Peyer's patch (tissue), 4 donors: ENCODE measurements at regions not wholly inside any gene's neighbourhood (a gene's known extent, or its start where the extent isn't known, plus 50 kb on each side); places are given as distances from the start of the nearest gene placed in this dataset.
A peak's percentile ranks its signal among the peaks of the same experiment; 100 is the strongest.

Experiments
- DNase-seq, 3 donors: peaks; one replicate each; pipeline ENCODE4 v3.0.0-alpha.2; 2017 to 2019
- H3K27ac ChIP-seq, 4 donors: fragments of 200-600 bp; sonication (generic); one replicate each; pipeline ENCODE4 v1.5.1; 2016 to 2019
- H3K27me3 ChIP-seq, 2 donors: fragments of 200-600 bp; sonication (generic); one replicate each; pipeline ENCODE4 v1.5.1; 2019
- H3K36me3 ChIP-seq, 3 donors: fragments of 200-600 bp; sonication (generic); one replicate each; pipeline ENCODE4 v1.5.1; 2016 to 2019
- H3K4me1 ChIP-seq, 4 donors: fragments of 200-600 bp; sonication (generic); one replicate each; pipeline ENCODE4 v1.5.1; 2016 to 2019
- H3K4me3 ChIP-seq, 4 donors: fragments of 200-600 bp; sonication (generic); 1 replicate in 3 of 4; 2 replicates in 1 of 4; pipeline ENCODE4 v1.5.1; 2016 to 2019; ENCODE audit warnings: mild to moderate bottlenecking in 1 of 4
- H3K9me3 ChIP-seq, 4 donors: fragments of 200-600 bp; sonication (generic); one replicate each; pipeline ENCODE4 v1.5.1; 2016 to 2019; ENCODE audit warnings: mild to moderate bottlenecking in 1 of 4
- POLR2A ChIP-seq, 2 donors: fragments of 450-650 bp; IDR thresholded peaks; one replicate each; pipeline ENCODE4 v1.5.1; 2017; ENCODE audit warnings: antibody characterized with exemption in 2 of 2, mild to moderate bottlenecking in 2 of 2, moderate library complexity in 2 of 2
- TF ChIP-seq, protein P1 (sequence below), 6 experiments: fragments of 450-650 bp in 4 of 6; fragments of 200-600 bp in 2 of 6; sonication (generic) in 1 of 6; IDR thresholded peaks; one replicate each; pipeline ENCODE4 v1.5.1; 2017 to 2019; ENCODE audit warnings: antibody characterized with exemption in 6 of 6, mild to moderate bottlenecking in 3 of 6, moderate library complexity in 1 of 6

- no peaks in the 10 kb centered on the region for H3K27me3 ChIP-seq
- no peaks in the 10 kb centered on the region for H3K36me3 ChIP-seq
- H3K4me3 ChIP-seq, result no peak overlapping the region
- no peak for DNase-seq
- no peak overlapping the region for H3K27ac ChIP-seq
- no peaks in the 10 kb centered on the region for H3K4me1 ChIP-seq
- H3K9me3 ChIP-seq, result no peaks in the 10 kb centered on the region
- TF ChIP-seq, protein P1, sequence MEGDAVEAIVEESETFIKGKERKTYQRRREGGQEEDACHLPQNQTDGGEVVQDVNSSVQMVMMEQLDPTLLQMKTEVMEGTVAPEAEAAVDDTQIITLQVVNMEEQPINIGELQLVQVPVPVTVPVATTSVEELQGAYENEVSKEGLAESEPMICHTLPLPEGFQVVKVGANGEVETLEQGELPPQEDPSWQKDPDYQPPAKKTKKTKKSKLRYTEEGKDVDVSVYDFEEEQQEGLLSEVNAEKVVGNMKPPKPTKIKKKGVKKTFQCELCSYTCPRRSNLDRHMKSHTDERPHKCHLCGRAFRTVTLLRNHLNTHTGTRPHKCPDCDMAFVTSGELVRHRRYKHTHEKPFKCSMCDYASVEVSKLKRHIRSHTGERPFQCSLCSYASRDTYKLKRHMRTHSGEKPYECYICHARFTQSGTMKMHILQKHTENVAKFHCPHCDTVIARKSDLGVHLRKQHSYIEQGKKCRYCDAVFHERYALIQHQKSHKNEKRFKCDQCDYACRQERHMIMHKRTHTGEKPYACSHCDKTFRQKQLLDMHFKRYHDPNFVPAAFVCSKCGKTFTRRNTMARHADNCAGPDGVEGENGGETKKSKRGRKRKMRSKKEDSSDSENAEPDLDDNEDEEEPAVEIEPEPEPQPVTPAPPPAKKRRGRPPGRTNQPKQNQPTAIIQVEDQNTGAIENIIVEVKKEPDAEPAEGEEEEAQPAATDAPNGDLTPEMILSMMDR (IDR thresholded peaks at IDR 0.05), result no peak
- no peak for TF ChIP-seq POLR2A (IDR thresholded peaks at IDR 0.05)
Measured at GRCh38 chrX:39811376-39811775, 286.4 kb downstream of the BCOR start.

GRCh38 chrX:39813631-39814277, 284.0 kb downstream of the BCOR start:
- Histone ChIP-seq H3K27ac (no peak overlapping the region), H3K4me3 (no peak overlapping the region), H3K36me3 (no peaks in the 10 kb centered on the region), H3K27me3 (no peaks in the 10 kb centered on the region), H3K4me1 (no peaks in the 10 kb centered on the region), H3K9me3 (no peaks in the 10 kb centered on the region)
- DNase-seq, result peak in 2 of 3 donors; percentile 51 to 56
- TF ChIP-seq, protein P1 (IDR thresholded peaks at IDR 0.05), result no peak
- TF ChIP-seq POLR2A (IDR thresholded peaks at IDR 0.05), result no peak

- TF ChIP-seq POLR2A (IDR thresholded peaks at IDR 0.05), result no peak
- TF ChIP-seq, protein P1 (IDR thresholded peaks at IDR 0.05), result peak in 5 of 6 experiments; percentile 6 to 55 (median 47)
- Histone ChIP-seq H3K36me3 (no peaks in the 10 kb centered on the region), H3K4me1 (no peaks in the 10 kb centered on the region), H3K4me3 (no peak overlapping the region), H3K9me3 (no peaks in the 10 kb centered on the region), H3K27me3 (no peaks in the 10 kb centered on the region), H3K27ac (no peak overlapping the region)
- DNase-seq, result peak in 2 of 3 donors; percentile 27 to 60
Measured at GRCh38 chrX:39814391-39814790, 283.4 kb downstream of the BCOR start.

DNA sequence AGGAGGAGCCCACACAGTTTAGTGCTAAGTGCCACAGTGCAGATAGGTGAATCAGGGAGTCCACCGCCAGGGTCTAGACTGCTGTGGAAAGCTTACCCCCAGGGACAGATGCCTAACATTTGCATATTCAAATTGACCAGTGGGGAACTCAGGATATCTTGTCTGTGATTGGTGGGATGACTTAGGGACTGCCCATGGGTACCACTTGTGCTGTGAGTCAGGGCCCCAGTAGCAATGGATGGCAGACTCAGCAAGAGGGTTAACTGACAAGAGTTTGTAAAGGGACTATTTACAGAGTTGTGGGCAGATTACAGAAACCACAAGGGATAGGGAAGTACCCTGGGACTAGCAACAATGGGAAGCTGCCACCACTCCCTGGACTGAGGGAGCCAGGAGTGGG, 282.1 kb downstream of the BCOR start:
- no peak for DNase-seq
- H3K9me3 ChIP-seq, result no peaks in the 10 kb centered on the region
- no peaks in the 10 kb centered on the region for H3K27me3 ChIP-seq
- no peaks in the 10 kb centered on the region for H3K36me3 ChIP-seq
- no peak overlapping the region for H3K4me3 ChIP-seq
- no peak for TF ChIP-seq POLR2A (IDR thresholded peaks at IDR 0.05)
- TF ChIP-seq, protein P1 (IDR thresholded peaks at IDR 0.05), result no peak
- H3K4me1 ChIP-seq, result no peaks in the 10 kb centered on the region
- H3K27ac ChIP-seq, result no peak overlapping the region

DNA sequence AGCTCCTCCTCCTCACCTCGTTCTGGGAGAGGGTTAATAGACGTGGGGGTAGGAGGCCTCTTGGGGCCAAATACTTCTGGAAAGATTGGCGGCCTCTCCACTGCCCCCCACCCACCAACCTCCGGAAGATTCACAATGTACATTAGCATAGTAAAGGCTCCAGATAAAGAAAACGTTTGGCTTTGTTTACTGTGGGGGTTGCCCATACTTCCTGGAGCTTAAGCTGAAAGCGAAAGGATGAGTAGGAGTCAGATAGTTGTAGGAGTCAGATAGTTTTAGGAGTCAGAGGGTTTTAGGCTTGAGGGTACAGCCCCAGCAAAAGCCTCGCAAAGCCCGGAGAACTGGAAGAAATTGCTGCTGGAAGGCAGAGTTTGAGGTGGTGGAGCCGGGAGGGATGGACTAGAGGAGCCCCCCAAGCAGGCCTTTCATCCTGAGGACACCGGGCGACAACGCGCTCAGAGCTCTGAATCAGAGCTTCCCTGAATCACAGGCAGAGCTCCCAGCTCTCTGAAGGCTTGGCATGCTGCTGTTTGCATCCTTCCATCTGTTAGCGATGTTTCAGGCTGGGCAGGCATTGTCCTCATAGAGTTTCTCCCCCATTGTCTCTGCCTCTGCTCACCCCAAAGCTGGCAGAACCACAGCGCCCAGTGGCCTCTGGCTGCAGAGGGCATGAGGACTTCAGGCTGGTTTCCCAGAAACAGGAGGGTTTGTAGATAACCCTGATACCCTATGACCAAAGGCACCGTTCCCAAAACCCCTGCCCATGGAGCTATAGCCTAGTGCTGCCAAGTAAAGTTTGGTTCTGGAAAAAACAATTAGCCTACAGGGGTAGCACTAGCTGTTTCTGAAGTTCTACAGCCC, 280.7 kb downstream of the BCOR start:
- Histone ChIP-seq H3K27ac (peak overlapping the region in 1 of 4 donors; percentile 16), H3K9me3 (no peaks in the 10 kb centered on the region), H3K27me3 (no peaks in the 10 kb centered on the region), H3K36me3 (no peaks in the 10 kb centered on the region), H3K4me3 (no peak overlapping the region), H3K4me1 (no peaks in the 10 kb centered on the region)
- no peak for DNase-seq
- TF ChIP-seq POLR2A (IDR thresholded peaks at IDR 0.05), result no peak
- TF ChIP-seq, protein P1 (IDR thresholded peaks at IDR 0.05), result no peak
